ENCODE measurements at regions not wholly inside any gene's neighbourhood (a gene's known extent, or its start where the extent isn't known, plus 50 kb on each side); places are given as distances from the start of the nearest gene placed in this dataset.

DNA sequence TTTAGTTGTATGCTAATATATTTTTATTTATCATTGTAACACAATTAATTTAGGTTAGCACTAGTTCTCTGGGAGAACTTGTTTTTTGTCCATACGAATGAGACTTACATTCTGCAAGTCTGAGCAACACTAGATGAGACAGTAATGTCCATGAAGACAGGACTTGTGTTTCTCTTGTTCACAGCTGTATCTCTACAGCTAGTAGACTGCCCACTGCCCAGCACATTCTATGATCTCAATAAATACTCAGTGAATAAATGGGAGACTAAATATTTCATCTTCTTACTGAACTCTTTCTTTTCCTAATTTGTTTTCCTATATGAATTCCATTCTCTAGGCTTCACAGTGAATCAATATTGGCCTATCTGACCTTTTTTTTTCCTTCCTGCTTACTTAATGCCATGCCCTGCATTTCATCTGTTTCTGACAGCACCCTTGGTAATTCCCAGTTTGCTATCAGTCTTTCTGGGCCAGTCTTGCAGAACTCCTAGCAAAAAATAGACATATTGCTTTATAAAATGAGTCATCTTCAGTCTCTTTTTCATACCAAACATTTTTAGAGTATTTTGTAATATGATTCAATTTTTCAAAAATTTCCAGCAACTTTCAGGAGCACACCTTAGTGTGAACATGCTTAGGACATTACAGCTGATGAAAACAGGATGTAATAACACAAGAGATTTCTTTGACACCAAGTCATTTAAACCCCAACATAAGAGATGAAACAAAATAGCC is 185.5 kb upstream of the ATP2B1 start:
- no peak for TF ChIP-seq TAF1 (IDR thresholded peaks at IDR 0.05; ENCODE audit: borderline replicate concordance, low read depth, low read length)
- no peak for TF ChIP-seq MYC (IDR thresholded peaks at IDR 0.05; ENCODE audit: insufficient read depth, insufficient read length, insufficient replicate concordance, low read length, severe bottlenecking)
- TF ChIP-seq, protein P1, sequence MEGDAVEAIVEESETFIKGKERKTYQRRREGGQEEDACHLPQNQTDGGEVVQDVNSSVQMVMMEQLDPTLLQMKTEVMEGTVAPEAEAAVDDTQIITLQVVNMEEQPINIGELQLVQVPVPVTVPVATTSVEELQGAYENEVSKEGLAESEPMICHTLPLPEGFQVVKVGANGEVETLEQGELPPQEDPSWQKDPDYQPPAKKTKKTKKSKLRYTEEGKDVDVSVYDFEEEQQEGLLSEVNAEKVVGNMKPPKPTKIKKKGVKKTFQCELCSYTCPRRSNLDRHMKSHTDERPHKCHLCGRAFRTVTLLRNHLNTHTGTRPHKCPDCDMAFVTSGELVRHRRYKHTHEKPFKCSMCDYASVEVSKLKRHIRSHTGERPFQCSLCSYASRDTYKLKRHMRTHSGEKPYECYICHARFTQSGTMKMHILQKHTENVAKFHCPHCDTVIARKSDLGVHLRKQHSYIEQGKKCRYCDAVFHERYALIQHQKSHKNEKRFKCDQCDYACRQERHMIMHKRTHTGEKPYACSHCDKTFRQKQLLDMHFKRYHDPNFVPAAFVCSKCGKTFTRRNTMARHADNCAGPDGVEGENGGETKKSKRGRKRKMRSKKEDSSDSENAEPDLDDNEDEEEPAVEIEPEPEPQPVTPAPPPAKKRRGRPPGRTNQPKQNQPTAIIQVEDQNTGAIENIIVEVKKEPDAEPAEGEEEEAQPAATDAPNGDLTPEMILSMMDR (IDR thresholded peaks at IDR 0.05 in 2 of 3, conservative IDR thresholded peaks at IDR 0.05 in 1 of 3; ENCODE audit: control insufficient read depth in 2 of 3, extremely low read depth in 1 of 3, insufficient read depth in 1 of 3, low read depth in 3 of 3, low read length in 3 of 3) = no peak
- TF ChIP-seq YY1 (IDR thresholded peaks at IDR 0.05; ENCODE audit: low read depth, low read length) = no peak
- TF ChIP-seq RFX5 (IDR thresholded peaks at IDR 0.05; ENCODE audit: low read depth, low read length) = no peak
- TF ChIP-seq, protein P2, sequence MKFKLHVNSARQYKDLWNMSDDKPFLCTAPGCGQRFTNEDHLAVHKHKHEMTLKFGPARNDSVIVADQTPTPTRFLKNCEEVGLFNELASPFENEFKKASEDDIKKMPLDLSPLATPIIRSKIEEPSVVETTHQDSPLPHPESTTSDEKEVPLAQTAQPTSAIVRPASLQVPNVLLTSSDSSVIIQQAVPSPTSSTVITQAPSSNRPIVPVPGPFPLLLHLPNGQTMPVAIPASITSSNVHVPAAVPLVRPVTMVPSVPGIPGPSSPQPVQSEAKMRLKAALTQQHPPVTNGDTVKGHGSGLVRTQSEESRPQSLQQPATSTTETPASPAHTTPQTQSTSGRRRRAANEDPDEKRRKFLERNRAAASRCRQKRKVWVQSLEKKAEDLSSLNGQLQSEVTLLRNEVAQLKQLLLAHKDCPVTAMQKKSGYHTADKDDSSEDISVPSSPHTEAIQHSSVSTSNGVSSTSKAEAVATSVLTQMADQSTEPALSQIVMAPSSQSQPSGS (IDR thresholded peaks at IDR 0.05; ENCODE audit: low read length) = no peak
- TF ChIP-seq, protein P3, sequence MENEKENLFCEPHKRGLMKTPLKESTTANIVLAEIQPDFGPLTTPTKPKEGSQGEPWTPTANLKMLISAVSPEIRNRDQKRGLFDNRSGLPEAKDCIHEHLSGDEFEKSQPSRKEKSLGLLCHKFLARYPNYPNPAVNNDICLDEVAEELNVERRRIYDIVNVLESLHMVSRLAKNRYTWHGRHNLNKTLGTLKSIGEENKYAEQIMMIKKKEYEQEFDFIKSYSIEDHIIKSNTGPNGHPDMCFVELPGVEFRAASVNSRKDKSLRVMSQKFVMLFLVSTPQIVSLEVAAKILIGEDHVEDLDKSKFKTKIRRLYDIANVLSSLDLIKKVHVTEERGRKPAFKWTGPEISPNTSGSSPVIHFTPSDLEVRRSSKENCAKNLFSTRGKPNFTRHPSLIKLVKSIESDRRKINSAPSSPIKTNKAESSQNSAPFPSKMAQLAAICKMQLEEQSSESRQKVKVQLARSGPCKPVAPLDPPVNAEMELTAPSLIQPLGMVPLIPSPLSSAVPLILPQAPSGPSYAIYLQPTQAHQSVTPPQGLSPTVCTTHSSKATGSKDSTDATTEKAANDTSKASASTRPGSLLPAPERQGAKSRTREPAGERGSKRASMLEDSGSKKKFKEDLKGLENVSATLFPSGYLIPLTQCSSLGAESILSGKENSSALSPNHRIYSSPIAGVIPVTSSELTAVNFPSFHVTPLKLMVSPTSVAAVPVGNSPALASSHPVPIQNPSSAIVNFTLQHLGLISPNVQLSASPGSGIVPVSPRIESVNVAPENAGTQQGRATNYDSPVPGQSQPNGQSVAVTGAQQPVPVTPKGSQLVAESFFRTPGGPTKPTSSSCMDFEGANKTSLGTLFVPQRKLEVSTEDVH (IDR thresholded peaks at IDR 0.05; ENCODE audit: low read depth, partially characterized antibody) = no peak
- TF ChIP-seq GATAD2B (conservative IDR thresholded peaks at IDR 0.05; ENCODE audit: low read depth) = no peak
- no peak for TF ChIP-seq BHLHE40 (IDR thresholded peaks at IDR 0.05; ENCODE audit: borderline replicate concordance in 1 of 2, low read depth in 2 of 2, low read length in 1 of 2)
- no peak for TF ChIP-seq NR2C1 (IDR thresholded peaks at IDR 0.05)
- TF ChIP-seq KDM1A (IDR thresholded peaks at IDR 0.05; ENCODE audit: borderline replicate concordance) = no peak
- peak; percentile 75; the same call in 1 of the 2 replicates for TF ChIP-seq NFIC (IDR thresholded peaks at IDR 0.05; ENCODE audit: low read depth, low read length)
- no peak for TF ChIP-seq JUND (IDR thresholded peaks at IDR 0.05; ENCODE audit: low read depth, low read length)
- TF ChIP-seq EP300 (IDR thresholded peaks at IDR 0.05; ENCODE audit: borderline replicate concordance in 1 of 2, control insufficient read depth in 1 of 2, low read depth in 2 of 2, low read length in 2 of 2) = no peak

All from GM12878 (cell line).